HS-5 (cell line): ENCODE measurements at regions not wholly inside any gene's neighbourhood (a gene's known extent, or its start where the extent isn't known, plus 50 kb on each side); places are given as distances from the start of the nearest gene placed in this dataset.
A peak's percentile ranks its signal among the peaks of the same experiment; 100 is the strongest.
"Not testable (repeated sequence)": the region's sequence is repeated elsewhere in the genome, so short reads cannot be mapped to it uniquely, and the experiment has no call there.

Source experiments
- DNase-seq: peaks from one replicate; pipeline ENCODE4 v3.0.0-alpha.2; 2012; ENCODE audit warnings: low read depth

DNA sequence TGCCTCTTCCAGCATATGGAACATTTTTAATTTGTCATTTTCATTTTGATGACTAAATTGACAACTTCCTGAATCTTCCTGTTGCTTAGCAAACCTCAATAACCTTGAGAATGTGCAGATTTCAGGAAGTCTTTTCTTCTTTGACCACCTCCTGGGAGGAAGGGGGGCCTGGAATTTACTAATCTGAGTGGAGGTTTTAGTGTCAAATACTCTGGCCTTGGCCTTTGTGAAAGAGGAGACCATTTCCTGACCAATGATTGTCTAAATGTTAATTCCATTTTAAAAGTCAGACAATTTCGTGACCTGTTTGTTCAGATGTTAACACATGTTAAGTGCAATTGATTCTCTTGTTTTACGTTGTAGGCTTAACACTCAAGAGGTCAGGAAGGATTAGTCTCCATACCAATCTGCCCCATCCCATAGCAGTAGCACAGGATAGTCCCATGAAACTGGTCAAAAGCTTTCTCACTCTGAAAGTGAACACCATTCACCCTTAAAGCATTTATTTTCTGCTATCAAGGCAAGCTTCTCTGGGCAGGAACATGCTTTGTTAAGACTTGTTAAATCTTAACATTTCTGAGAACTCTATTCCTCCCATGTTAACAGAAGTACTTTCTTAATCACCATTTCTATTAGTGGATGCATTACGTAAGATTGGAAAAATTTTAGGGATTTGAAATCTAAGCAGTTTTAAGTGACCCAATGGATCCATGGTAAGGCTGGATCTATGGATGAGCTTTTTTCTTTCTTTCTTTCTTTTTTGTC, 219.6 kb downstream of the RND3 start:
- DNase-seq: no peak

- DNase-seq: no peak
Observed at GRCh38 chr2:150266931-150267330, 220.5 kb downstream of the RND3 start.

- DNase-seq: no peak
Observed at GRCh38 chr2:150264442-150264841, 223.0 kb downstream of the RND3 start.

DNA sequence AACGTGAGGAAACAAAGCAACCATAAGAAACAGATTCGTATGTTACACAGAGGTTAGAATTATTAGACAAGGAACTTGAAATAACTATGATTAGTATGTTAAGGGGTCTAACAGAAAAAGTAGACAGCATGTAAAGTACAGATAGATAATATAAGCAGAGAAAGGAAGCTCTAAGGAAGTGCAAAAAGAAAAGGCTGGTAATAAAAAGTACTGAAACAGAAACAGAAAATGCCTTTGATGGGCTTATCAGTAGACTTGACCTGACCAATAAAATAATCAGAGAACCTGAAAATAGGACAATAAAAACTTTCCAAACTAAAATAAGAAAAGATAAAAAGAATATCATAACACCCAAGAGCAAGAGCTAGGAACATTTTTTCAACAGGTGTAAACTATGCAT, 225.8 kb downstream of the RND3 start:
- DNase-seq: no peak

DNA sequence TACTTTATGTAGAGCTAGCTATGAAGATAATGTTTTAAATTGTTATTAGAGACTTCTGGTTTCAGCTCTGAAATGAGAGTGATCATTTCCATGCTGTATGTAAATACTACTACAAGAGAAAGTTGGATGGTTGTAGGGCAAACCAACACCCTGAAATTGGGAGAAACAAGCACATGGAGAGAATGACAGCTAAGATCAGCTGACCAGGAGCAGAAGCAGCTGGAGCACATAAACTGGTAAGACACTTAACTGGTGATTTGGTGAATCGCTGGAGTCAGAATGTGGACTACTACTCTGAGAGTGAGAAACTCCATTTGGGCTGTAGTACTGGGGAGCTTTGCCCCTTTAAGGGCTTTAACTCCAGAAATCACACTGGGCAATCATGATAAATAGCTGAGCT, 226.8 kb downstream of the RND3 start:
- no peak for DNase-seq

GRCh38 chr2:150259746-150260145, 227.7 kb downstream of the RND3 start:
- no peak for DNase-seq

- no peak for DNase-seq
Observed at GRCh38 chr2:150258781-150259307, 228.6 kb downstream of the RND3 start.

GRCh38 chr2:150256736-150257135, 230.7 kb downstream of the RND3 start:
- no peak for DNase-seq

GRCh38 chr2:150255528-150255927, 231.9 kb downstream of the RND3 start:
- DNase-seq: peak; percentile 82

DNA sequence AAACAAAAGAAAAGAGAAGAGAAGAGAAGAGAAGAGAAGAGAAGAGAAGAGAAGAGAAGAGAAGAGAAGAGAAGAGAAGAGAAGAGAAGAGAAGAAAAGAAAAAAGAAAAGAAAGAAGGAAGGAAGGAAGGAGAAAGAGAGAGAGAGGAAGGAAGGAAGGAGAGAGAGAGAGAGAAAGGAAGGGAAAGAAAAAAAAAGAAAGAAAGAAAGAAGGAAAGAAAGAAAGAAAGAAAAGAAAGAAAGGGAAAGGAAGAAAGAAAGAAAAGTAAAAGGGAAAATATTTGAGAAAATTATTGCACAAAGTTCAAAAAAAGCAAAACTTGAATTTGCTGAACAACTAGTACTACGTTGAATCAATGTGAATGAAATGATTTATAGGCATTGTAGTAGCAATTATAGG, 237.7 kb downstream of the RND3 start:
- not testable (repeated sequence) for DNase-seq

- no peak for DNase-seq
Observed at GRCh38 chr2:150247481-150247880, 240.0 kb downstream of the RND3 start.

- peak; percentile 92 for DNase-seq
Observed at GRCh38 chr2:150234787-150235446, 252.6 kb downstream of the RND3 start.

DNA sequence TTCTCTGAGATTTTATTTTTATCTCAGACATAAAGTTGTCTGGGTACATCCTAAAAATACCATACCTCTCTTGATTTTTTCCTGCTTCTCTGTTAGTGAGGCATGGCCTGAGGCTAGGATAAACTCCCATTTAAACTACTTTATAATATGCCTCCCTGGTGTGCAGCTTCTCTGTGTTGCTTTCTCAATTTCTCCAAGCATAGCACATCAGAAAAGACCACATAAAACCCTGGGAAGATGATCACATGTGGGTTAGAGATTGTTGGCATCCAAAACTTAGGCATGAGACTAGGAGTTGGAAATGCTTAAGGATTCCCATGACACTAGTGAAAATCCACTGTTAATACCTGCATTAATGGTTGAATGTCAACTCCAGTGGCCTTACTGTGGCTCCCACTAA, 254.6 kb downstream of the RND3 start:
- DNase-seq: no peak

DNA sequence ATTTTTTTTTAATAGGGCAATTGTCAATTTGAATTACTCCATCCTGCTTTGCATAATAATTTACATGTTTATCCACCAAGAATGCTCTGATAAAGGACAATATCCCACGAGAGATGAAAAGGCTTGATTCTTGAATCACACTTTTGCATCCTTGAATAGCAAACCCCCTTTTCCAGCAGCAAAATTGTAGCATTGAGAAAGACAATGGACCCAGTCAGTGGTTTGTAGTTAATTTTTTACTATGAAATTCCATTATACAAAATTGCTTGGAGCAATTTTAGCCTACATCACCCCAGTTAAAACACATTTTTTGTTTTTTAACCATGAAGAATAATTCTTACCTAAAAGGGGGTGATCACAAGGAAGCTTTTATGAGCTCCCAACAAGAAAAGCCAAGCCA, 255.1 kb downstream of the RND3 start:
- no peak for DNase-seq

DNA sequence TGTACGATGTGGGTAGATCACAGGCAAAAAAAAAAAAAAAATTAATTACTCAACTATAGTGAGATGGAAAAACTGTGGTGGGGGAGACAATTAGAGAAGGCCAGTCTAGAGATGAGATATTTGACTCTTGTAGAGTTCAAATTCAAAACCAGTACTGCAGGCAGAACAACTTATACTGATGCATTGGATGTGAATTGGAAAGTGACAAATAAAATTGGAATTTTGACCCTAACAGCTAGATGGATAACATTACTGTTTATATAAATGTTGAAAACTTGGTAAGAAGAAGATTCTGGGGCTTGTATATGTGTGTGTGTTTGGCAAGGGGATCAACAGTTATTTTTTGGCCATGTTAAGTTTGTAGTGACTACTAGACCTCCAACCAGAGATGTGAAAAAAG, 256.9 kb downstream of the RND3 start:
- DNase-seq: no peak

DNA sequence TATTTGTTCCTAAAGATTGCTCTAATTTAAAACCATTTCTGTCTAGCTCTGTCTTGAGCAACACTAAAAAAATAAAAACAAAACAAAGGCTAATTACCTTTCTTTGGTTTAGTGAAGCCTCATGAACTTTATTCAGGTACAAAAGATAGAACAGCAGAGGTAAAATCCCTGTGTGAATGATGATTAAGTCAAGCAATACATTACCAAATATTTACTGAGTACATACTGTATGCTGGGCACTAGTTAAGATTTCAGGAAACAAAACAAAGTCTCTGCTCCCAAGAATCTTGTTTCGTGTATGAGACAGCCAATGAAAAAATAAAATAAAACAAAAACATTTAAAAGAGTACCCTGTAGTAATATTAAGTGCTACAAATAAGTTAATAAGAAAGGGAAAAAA, 257.5 kb downstream of the RND3 start:
- no peak for DNase-seq

DNA sequence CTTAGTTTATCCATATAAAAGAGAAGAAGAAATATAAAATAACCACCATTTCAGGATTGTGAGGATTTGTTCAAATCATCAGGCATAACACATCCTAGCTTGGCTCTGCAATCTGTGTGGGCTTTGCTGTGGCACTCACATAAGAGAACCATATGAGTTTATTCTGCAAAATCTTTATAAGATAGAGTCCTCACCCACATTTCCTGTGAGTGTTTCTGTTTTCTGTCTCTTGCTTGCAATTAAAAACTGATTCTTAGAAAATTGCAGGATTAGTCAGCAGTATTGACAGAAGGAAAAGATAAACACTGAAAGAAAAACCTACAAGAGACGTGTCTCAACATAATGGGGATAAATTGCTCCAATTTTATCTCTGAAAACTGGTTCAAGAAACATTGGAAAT, 258.5 kb downstream of the RND3 start:
- no peak for DNase-seq

DNA sequence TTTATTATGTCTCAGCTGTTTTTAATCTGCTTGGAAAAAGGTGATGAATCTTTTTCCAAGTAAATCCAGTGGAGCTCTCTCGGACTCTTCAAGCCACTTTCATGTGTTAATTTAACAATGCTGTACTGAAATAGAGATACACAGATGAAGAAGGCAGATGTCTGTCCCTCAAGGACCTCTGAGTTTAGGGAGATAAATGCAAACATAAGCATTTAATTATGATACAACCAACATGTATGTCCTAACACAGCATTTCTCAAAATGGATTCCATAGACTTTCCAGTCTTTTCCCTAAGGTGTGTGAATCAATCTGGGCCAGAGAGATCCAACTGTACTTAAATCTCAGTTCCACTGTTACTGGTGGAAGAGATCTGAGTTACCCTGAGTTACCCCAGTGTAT, 262.4 kb downstream of the RND3 start:
- no peak for DNase-seq

DNA sequence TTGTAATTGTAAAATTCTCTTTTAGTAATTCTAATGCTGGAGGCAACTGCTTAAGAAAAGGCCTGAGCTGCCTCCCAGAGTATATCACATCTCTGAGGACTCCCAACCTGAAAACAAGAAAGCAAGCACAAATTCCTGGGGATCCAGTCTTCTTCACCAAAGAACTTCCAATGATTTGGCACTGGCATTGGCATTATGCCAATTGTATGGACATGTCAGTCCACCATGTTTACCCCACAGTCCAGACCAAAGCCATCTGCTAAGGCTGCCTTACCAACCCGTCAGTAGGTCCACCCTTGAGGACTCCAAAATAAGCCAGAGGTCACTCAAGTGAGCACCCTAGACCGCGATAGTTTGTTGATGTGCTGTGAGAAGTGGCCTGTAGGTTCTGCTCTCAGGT, 263.1 kb downstream of the RND3 start:
- no peak for DNase-seq

- no peak for DNase-seq
Observed at GRCh38 chr2:150222942-150223341, 264.5 kb downstream of the RND3 start.

DNA sequence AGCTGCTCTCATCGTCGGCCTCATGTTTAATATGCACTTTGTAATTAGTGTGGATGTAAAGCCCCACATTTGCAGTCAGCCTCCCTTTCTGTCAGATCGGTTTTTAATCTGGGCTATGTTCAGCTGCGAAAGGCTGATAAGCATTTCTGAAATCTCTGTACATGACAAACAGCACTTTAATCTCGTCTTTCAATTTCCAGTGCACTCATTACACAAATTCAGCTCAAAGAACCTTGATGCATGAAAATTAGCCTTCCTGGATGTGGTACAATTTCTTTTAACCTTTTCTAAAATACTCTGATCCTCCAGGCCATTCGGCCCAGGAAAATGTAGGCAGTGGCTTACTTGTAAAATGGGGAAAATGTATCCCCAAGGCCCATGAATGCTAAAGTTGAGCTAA, 265.1 kb downstream of the RND3 start:
- DNase-seq: no peak

DNA sequence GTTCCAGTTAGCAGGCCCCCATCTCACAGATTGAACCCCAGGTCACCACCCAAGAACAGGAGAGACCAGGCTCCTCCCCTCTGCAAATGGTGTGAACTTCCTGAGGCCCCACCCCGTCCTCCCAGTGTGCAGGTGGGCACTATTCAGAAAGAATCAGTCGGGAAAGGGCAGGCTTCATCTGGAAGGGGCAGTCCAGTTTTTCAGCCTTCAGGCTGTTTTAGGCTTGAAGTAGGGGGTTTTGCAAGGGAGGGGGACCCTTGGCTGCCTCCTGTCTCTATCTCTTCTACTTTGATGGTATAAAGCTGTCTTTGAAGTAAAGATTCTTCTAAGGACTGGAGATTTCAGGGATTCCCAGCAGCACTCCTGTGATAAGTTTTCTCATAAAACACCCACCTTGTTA, 267.6 kb downstream of the RND3 start:
- DNase-seq: no peak

DNA sequence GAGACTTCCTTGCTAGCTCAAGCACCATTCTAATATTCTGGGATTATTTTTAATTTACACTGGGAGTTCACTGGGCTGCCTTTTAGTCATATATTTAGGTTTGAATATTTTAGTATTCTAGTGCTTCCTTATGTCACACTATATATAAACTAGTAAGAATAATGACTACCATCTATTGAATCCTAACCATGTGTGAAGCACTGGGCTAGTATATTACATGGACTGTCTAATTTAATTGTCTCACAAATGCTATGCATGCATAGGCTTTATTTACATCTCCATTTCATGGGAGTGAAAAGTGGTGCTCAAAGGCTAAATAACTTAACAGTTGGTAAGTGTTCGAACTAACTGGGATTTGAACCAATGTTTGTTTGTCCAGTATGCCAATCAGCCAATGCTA, 272.4 kb downstream of the RND3 start:
- no peak for DNase-seq

DNA sequence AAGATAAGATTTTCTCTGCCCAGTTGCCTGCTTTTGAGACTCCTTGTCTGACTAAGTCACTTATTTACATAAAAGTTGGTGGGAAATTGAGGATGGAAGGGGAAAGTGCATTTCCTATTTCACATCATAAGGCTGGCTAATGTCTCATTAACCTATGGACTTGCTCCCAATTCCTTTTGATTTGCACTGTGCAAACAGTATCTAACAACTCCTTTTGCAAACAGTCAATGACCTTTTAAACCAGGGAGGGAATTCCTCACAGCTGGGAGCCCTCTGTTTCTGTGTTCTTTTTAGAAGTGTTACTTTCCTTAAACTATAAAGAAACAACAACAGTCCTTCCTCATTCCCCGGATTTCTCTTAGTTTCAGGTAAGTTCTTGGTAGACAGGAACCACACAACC, 272.8 kb downstream of the RND3 start:
- no peak for DNase-seq
